HepG2 (cell line): ENCODE measurements at regions not wholly inside any gene's neighbourhood (a gene's known extent, or its start where the extent isn't known, plus 50 kb on each side); places are given as distances from the start of the nearest gene placed in this dataset.

Source experiments
- ATAC-seq: fragments of 200-7000 bp; cut with Tn5 transposase; 3 replicates; pipeline ENCODE4 v1.9.1; 2020; ENCODE audit warnings: mild to moderate bottlenecking, moderate library complexity
- BruUV-seq: library from RNA; stranded (reverse); fragments of 400-500 nt; replicated peaks from 2 replicates; lab custom pipeline; 2021; lab: Mats Ljungman, UMichigan
- CTCF ChIA-PET: fragments of 300-600 bp; formaldehyde crosslinking; extraction: SDS; loops from one replicate; lab custom pipeline; 2021; ENCODE audit warnings: low total read pairs, inconsistent platforms, low intra/inter-chr PET ratio; lab: Yijun Ruan, JAX
- POLR2A ChIA-PET: fragments of 350-600 bp; sonication (Branson Sonifier 250); formaldehyde crosslinking; loops from one replicate; lab custom pipeline; 2020; ENCODE audit warnings: antibody characterized with exemption, inconsistent platforms; lab: Yijun Ruan, JAX
- DNase-seq: peaks from one replicate; pipeline ENCODE4 v3.0.0-alpha.2; 2015; ENCODE audit warnings: low spot score
- FAIRE-seq: peaks from 3 replicates; lab custom pipeline; 2011; peaks lifted over from hg19 to GRCh38; lab: Jason Lieb, UNC
- H2AFZ ChIP-seq: one replicate; pipeline ENCODE4 v1.6.1; 2011; ENCODE audit warnings: low read length, inconsistent platforms
- H3K27ac ChIP-seq: fragments of 300-600 bp; 3 replicates; pipeline ENCODE4 v1.8.0; 2011; ENCODE audit warnings: mixed run types, mild to moderate bottlenecking, mixed read lengths, low read length, inconsistent platforms; ENCODE audit not compliant: insufficient read depth; ENCODE audit errors: extremely low read length
- H3K27me3 ChIP-seq, 2 experiments: fragments of 200-600 bp in 1 of 2; 2 replicates in 1 of 2; 3 replicates in 1 of 2; pipeline versions ENCODE4 v1.6.0 to v1.8.0; 2011; ENCODE audit warnings: low read length in 2 of 2, mild to moderate bottlenecking in 2 of 2, moderate library complexity in 2 of 2, inconsistent platforms in 1 of 2; ENCODE audit not compliant: insufficient read depth in 2 of 2, control insufficient read depth in 1 of 2
- H3K36me3 ChIP-seq, 2 experiments: fragments of 200-600 bp in 1 of 2; replicated peaks in 1 of 2; 2 replicates in 1 of 2; 3 replicates in 1 of 2; pipeline versions ENCODE4 v1.5.1 to v1.8.0; 2011; ENCODE audit warnings: low read length in 2 of 2, inconsistent platforms in 1 of 2; ENCODE audit not compliant: insufficient read depth in 2 of 2, control insufficient read depth in 1 of 2
- H3K4me1 ChIP-seq: 2 replicates; pipeline ENCODE4 v1.5.1; 2012; ENCODE audit warnings: low read length, inconsistent platforms; ENCODE audit not compliant: insufficient read depth
- H3K4me2 ChIP-seq: 2 replicates; pipeline ENCODE4 v1.6.0; 2011; ENCODE audit warnings: low read depth, low read length, inconsistent platforms
- H3K4me3 ChIP-seq, 3 experiments: fragments of 200-600 bp in 1 of 3; sonication (generic), shearing (Covaris generic) in 1 of 3; replicated peaks in 1 of 3; 2 replicates each; pipeline ENCODE4 v1.5.1; 2011 to 2016; ENCODE audit warnings: low read length in 3 of 3, inconsistent platforms in 2 of 3, low read depth in 2 of 3, mild to moderate bottlenecking in 2 of 3, control low read depth in 1 of 3, mixed read lengths in 1 of 3; ENCODE audit not compliant: insufficient read depth in 1 of 3
- H3K79me2 ChIP-seq: one replicate; pipeline ENCODE4 v1.6.1; 2011; ENCODE audit warnings: low read length, inconsistent platforms; ENCODE audit not compliant: insufficient read depth
- H3K9ac ChIP-seq: 2 replicates; pipeline ENCODE4 v1.6.0; 2011; ENCODE audit warnings: mild to moderate bottlenecking, low read depth, low read length, inconsistent platforms; ENCODE audit not compliant: insufficient read depth
- H3K9me3 ChIP-seq: 2 replicates; pipeline ENCODE4 v1.5.1; 2012; ENCODE audit warnings: mild to moderate bottlenecking, low read length
- H4K20me1 ChIP-seq: 2 replicates; pipeline ENCODE4 v1.6.0; 2011; ENCODE audit warnings: inconsistent platforms, mild to moderate bottlenecking, low read length, moderate library complexity; ENCODE audit not compliant: insufficient read depth
- SALL1 ChIP-seq: sonication (generic); formaldehyde crosslinking; IDR thresholded peaks from 2 replicates; pipeline ENCODE4 v1.8.0; 2022; ENCODE audit warnings: mild to moderate bottlenecking, missing genetic modification reagents
- TAF1 ChIP-seq: sonication (generic); formaldehyde crosslinking; IDR thresholded peaks from 2 replicates; pipeline ENCODE4 v1.4.0; 2020; ENCODE audit warnings: missing genetic modification reagents
- ZBTB40 ChIP-seq, 2 experiments: fragments of 450-650 bp in 1 of 2; sonication (generic) in 1 of 2; formaldehyde crosslinking in 1 of 2; IDR thresholded peaks; 2 replicates each; pipeline versions ENCODE4 v1.6.1 to v1.8.0; 2016 to 2022; ENCODE audit warnings: antibody characterized with exemption in 1 of 2, mild to moderate bottlenecking in 1 of 2, missing genetic modification reagents in 1 of 2
- ZNF101 ChIP-seq: sonication (generic); formaldehyde crosslinking; IDR thresholded peaks from 2 replicates; pipeline ENCODE4 v1.4.0; 2020; ENCODE audit warnings: mild to moderate bottlenecking, low read depth, missing genetic modification reagents, borderline replicate concordance
- ZNF563 ChIP-seq: sonication (generic); formaldehyde crosslinking; IDR thresholded peaks from 2 replicates; pipeline ENCODE4 v1.8.0; 2022; ENCODE audit warnings: mild to moderate bottlenecking, moderate library complexity, missing genetic modification reagents
- WGBS: methylation state at CpG from one replicate; pipeline ENCODE4 v1.1.6; 2017; ENCODE audit warnings: low lambda C conversion rate; 5-methylcytosine and 5-hydroxymethylcytosine counted together
- in situ Hi-C: cut with HindIII; loops from 2 replicates; pipeline ENCODE4 v1.10.0; 2017; ENCODE audit warnings: low pct_unique_long_range_greater_than_20kb; ENCODE audit not compliant: extremely low pct_ligation_motif_present
- intact Hi-C: fragments of 100-400 bp; cut with micrococcal nuclease; formaldehyde crosslinking; loops from one replicate; pipeline ENCODE4 v1.10.0; 2022; ENCODE audit not compliant: unreplicated experiment

- no peak for TF ChIP-seq TAF1 (CRISPR knock-in tag)
- TF ChIP-seq ZNF563 (CRISPR knock-in tag), result no peak
- TF ChIP-seq SALL1 (CRISPR knock-in tag), result no peak
- no peak for TF ChIP-seq ZNF101 (CRISPR knock-in tag)
Measured at GRCh38 chr3:135564696-135565095, 400.8 kb upstream of the PPP2R3A start (continued).

- ChIA-PET POLR2A (no interaction called here), CTCF (no interaction called here)
- Histone ChIP-seq H3K79me2 (no peaks in the 10 kb centered on the region), H3K9ac (no peak overlapping the region), H3K4me3 (no peak overlapping the region), H2AFZ (no peak overlapping the region), H3K27ac (no peak overlapping the region), H3K27me3 (no peaks in the 10 kb centered on the region; a peak in 2 of 5 replicates), H3K4me2 (no peak overlapping the region), H4K20me1 (no peaks in the 10 kb centered on the region), H3K9me3 (no peaks in the 10 kb centered on the region), H3K36me3 (no peaks in the 10 kb centered on the region), H3K4me1 (no peaks in the 10 kb centered on the region)
- ATAC-seq (no peak), FAIRE-seq (no peak), DNase-seq (no peak)
- TF ChIP-seq ZBTB40 (IDR thresholded peaks at IDR 0.05), result no peak
- TF ChIP-seq ZBTB40 (CRISPR knock-in tag; IDR thresholded peaks at IDR 0.05), result no peak
- intact Hi-C loops (no loop called here), in situ Hi-C loops (no loop called here)
- no TSS peak for BruUV-seq
- WGBS, result 0% methylated on average over 5 of the region's 5 CpGs
Measured at GRCh38 chr3:135565546-135565945, 400.0 kb upstream of the PPP2R3A start.
